ENCODE measurements at regions not wholly inside any gene's neighbourhood (a gene's known extent, or its start where the extent isn't known, plus 50 kb on each side); places are given as distances from the start of the nearest gene placed in this dataset.

GRCh38 chr18:24590946-24591345 is 130.5 kb downstream of the HRH4 start:
- TF ChIP-seq POLR2AphosphoS5 (IDR thresholded peaks at IDR 0.05; ENCODE audit: low read depth, low read length) = no peak
- no peak for TF ChIP-seq TAF1 (IDR thresholded peaks at IDR 0.05; ENCODE audit: low read depth, low read length)
- no peak for TF ChIP-seq POLR2A (IDR thresholded peaks at IDR 0.05; ENCODE audit: low read depth, low read length)
- no peak for TF ChIP-seq POU2F2 (IDR thresholded peaks at IDR 0.05; ENCODE audit: low read depth, low read length)
